ENCODE measurements at regions not wholly inside any gene's neighbourhood (a gene's known extent, or its start where the extent isn't known, plus 50 kb on each side); places are given as distances from the start of the nearest gene placed in this dataset.
A peak's percentile ranks its signal among the peaks of the same experiment; 100 is the strongest.

DNA sequence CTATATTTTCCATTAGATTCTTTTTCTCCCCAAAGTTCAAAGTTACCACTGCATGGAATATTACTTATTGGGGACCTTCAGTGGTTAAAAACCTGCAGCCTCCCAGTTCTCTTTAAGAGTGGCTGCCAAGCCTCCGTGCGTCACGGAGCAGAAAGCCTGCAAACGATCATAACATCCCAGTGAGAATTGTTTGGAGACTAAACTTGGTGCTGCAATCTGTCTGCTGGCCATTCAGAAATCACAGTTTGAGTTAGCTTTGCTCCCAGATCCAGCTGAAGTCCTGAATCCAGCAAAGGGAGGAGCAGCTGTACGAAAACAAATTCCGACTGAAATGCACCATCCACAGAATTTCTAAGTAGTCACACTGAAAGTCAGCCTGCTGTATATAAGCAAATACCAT lies 213.5 kb upstream of the PDE10A start:
- TF ChIP-seq POLR2A (IDR thresholded peaks at IDR 0.05): no peak
- TF ChIP-seq, protein P1, sequence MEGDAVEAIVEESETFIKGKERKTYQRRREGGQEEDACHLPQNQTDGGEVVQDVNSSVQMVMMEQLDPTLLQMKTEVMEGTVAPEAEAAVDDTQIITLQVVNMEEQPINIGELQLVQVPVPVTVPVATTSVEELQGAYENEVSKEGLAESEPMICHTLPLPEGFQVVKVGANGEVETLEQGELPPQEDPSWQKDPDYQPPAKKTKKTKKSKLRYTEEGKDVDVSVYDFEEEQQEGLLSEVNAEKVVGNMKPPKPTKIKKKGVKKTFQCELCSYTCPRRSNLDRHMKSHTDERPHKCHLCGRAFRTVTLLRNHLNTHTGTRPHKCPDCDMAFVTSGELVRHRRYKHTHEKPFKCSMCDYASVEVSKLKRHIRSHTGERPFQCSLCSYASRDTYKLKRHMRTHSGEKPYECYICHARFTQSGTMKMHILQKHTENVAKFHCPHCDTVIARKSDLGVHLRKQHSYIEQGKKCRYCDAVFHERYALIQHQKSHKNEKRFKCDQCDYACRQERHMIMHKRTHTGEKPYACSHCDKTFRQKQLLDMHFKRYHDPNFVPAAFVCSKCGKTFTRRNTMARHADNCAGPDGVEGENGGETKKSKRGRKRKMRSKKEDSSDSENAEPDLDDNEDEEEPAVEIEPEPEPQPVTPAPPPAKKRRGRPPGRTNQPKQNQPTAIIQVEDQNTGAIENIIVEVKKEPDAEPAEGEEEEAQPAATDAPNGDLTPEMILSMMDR (IDR thresholded peaks at IDR 0.05): no peak
- Histone ChIP-seq H3K4me3 (no peak overlapping the region), H3K36me3 (no peaks in the 10 kb centered on the region), H3K27ac (peak overlapping the region; percentile 69 to 71), H3K9me3 (no peaks in the 10 kb centered on the region), H3K4me1 (peaks cover 3 to 6% of the 10 kb centered on the region in 2 donors), H3K27me3 (no peaks in the 10 kb centered on the region)
- intact Hi-C loops (cut with DNase I; ENCODE audit: low total_unique reads): no loop called here
- peak; percentile 74 to 76 for DNase-seq

DNA sequence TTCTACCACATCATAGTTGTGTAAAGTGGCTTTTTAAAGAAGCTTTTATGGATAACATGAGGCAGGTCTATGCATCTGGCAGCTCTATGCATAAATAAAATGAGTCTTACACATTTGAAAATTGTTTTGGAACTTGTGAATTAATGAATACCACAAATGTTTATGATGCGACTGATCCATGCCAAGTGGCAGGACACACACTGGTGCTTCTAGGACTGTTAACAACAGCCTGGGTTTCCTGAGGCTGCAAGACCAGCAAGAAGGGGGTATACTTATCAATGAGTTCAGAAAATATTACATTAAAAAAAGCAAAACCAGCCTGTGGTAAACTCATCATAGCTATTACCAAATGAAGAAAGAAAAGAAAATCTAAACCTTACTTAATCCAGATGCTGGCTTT lies 212.9 kb upstream of the PDE10A start:
- H3K4me1 ChIP-seq: peaks cover 3 to 6% of the 10 kb centered on the region in 2 donors
- no peaks in the 10 kb centered on the region for H3K9me3 ChIP-seq
- no peaks in the 10 kb centered on the region for H3K36me3 ChIP-seq
- no peaks in the 10 kb centered on the region for H3K27me3 ChIP-seq
- peak overlapping the region in 1 of 2 donors; percentile 34 for H3K27ac ChIP-seq
- no peak for DNase-seq
- intact Hi-C loops (cut with DNase I; ENCODE audit: low total_unique reads): no loop called here
- TF ChIP-seq, protein P1 (IDR thresholded peaks at IDR 0.05): no peak
- TF ChIP-seq POLR2A (IDR thresholded peaks at IDR 0.05): no peak
- no peak overlapping the region for H3K4me3 ChIP-seq

DNA sequence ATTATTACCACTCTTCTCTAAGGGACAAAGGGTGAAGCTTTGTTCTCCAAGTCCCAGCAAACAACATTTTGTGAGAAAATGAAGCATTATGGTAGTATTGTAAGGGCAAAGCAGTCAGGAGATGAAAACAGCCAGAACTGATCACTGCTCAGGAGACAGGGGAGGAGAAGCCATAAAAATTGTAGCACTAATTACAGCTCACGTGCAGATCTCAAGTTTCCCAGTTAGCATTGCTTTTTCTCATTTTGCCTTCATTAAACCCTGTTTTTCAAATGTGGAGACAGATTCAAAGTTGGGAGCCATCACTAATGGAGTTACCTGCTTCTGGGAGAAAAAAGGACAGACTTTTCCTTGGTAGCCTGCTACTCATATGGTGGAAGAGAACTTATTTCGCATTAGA lies 210.9 kb upstream of the PDE10A start:
- no peaks in the 10 kb centered on the region for H3K36me3 ChIP-seq
- H3K4me1 ChIP-seq: peaks cover 3 to 6% of the 10 kb centered on the region in 2 donors
- no peak overlapping the region for H3K27ac ChIP-seq
- no peak for DNase-seq
- TF ChIP-seq, protein P1 (IDR thresholded peaks at IDR 0.05): no peak
- TF ChIP-seq POLR2A (IDR thresholded peaks at IDR 0.05): no peak
- H3K9me3 ChIP-seq: no peaks in the 10 kb centered on the region
- intact Hi-C loops (cut with DNase I; ENCODE audit: low total_unique reads): no loop called here
- H3K4me3 ChIP-seq: no peak overlapping the region
- no peaks in the 10 kb centered on the region for H3K27me3 ChIP-seq

DNA sequence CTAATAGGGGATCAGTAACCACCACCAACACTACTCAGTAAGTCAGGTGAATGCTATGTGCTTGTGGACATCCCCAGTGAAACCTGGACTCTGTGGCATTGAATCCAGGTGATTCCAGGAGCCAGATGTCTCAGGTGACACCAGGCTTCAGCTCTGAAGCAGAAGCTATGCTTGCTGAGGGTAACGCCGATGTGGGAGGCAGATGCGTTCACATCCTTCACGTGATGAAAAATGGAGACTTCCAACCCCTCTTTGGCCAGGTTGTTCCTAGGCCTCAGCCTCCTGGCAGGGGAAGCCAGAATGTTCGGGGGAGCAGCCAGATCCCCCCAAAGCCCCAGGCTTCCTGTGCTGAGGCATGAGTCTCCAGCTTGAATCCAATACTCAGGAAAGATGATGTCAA lies 209.8 kb upstream of the PDE10A start:
- no peak for DNase-seq
- Histone ChIP-seq H3K4me3 (no peak overlapping the region), H3K27ac (no peak overlapping the region), H3K27me3 (no peaks in the 10 kb centered on the region), H3K36me3 (no peaks in the 10 kb centered on the region), H3K9me3 (no peaks in the 10 kb centered on the region), H3K4me1 (peaks cover 3 to 6% of the 10 kb centered on the region in 2 donors)
- intact Hi-C loops (cut with DNase I; ENCODE audit: low total_unique reads): no loop called here
- TF ChIP-seq, protein P1 (IDR thresholded peaks at IDR 0.05): no peak
- no peak for TF ChIP-seq POLR2A (IDR thresholded peaks at IDR 0.05)

DNA sequence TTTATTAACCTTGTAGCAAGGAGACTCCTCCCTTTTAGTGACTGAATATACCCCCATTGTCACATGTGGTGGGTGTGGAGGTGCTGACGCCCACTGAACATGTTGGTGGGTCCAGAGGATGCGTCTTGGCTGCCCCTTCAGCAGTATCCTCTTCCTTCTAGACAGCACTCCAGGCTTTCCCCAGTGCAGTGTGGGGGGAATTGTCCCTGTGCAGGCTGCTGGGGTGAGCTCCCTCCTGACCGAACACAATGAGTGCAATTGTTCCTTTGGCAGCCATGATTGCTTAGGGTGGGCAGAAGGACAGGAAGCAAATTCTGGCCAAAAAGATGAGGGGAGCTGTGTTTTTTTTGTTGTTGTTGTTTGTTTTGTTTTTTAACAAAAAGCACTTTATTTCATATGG lies 209.3 kb upstream of the PDE10A start:
- intact Hi-C loops (cut with DNase I; ENCODE audit: low total_unique reads): no loop called here
- no peak overlapping the region for H3K27ac ChIP-seq

More for the DNA sequence above, 209.3 kb upstream of the PDE10A start:
- no peak overlapping the region for H3K4me3 ChIP-seq
- DNase-seq: no peak
- H3K27me3 ChIP-seq: no peaks in the 10 kb centered on the region
- TF ChIP-seq, protein P1 (IDR thresholded peaks at IDR 0.05): no peak
- TF ChIP-seq POLR2A (IDR thresholded peaks at IDR 0.05): no peak
- H3K36me3 ChIP-seq: no peaks in the 10 kb centered on the region
- no peaks in the 10 kb centered on the region for H3K9me3 ChIP-seq
- H3K4me1 ChIP-seq: peaks cover 3 to 5% of the 10 kb centered on the region in 2 donors

Data from uterus (tissue), 3 donors.